Activated CD4-positive, alpha-beta T cell treated with anti-CD3 and anti-CD28 coated beads, Interleukin-2, amount 50 U/mL, for 4 hours (primary cell): ENCODE measurements at regions not wholly inside any gene's neighbourhood (a gene's known extent, or its start where the extent isn't known, plus 50 kb on each side); places are given as distances from the start of the nearest gene placed in this dataset.
"Not testable (repeated sequence)": the region's sequence is repeated elsewhere in the genome, so short reads cannot be mapped to it uniquely, and the experiment has no call there.

Experiments
- DNase-seq, 2 experiments: peaks; one replicate each; pipeline ENCODE4 v3.0.0-alpha.2; 2020

DNA sequence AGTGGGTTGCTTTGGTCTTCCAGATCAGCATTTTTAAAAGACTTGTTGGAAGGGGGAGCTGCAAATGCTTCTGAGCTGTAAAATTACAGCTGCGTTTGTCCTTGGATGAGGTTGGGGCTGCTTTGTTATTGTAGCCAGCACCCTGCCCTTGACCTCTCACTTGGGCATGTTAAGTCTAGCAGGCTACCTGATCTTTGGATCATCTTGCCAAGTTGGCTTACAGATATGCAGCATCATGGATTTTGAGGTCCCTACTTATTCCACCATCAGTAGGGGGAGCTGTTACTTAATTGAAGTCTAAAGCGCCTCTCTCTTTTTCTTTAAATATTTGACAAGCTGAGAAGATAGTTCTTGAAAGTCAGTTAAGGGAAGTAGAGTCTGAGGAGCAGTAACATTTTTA is 793.0 kb downstream of the MCTP2 start:
- DNase-seq, result no peak

DNA sequence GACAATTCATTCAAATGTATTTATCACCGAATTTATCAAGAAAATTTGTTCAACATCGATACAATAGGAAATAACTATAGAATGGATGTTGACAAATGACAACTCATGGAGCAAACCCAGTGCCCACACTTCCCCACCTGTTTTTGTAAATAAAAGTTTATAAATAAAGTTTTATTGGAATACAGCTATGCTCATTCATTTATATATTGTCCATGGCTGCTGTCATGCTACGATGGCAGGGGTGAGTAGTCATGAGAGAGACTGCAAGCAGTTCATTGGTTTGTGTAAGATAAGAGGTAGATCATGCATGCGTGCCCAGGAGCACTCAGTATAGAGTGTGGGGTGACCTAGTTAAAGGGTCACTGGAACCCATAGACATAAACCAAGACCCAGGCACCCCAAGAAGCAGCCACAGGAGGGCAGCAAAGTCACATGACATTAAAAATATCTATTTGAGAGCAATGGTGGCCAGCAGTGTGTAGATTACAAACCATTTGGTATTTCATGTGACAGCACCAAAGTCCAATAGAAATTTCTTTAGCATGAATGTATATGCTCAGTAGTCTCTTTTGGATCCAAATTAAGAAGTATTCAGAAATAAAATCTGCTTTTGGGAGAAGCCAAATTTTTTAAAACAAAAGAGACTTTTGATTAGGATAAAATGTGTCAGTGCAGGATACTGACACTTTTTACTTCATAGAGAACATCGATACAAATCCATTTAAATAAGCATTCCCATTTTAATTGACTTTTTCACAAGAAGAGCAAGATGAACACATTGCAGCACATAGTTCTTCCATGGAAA is 794.8 kb downstream of the MCTP2 start:
- DNase-seq, result no peak

DNA sequence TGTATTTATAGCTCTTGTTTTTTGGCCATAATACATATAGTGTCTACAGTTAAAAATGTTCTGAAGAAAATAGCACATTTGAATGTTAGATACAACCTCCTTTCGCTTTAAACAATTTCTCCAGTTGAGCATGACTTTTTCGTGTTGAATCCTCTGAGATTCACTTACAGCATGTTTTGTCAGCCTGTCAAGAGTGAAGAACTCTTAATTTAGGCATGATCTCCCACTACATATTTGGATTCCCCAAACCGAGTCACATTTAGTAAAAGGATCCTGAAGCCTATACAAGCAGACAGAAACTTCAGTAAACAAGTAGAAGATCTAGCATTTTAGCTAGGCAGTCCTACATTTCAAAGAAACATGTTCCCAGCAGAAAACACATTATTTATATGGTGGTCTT is 796.6 kb downstream of the MCTP2 start:
- DNase-seq, result no peak

DNA sequence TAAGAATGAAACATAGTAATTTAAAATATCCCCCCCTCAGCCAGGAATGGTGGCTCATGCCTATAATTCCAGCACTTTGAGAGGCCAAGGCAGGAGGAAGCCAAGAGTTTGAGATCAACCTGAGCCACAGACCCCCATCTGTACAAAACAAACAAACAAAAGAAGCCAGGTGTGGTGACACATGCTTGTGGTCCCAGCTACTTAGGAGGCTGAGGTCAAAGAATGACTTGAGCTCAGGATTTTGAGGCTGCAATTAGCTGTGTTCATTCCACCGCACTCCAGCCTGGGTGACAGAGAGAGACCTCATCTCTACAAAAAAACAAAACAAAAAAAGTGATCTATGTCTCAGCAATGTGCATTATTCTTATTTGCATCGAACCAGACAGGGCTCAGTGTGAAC is 800.8 kb downstream of the MCTP2 start:
- DNase-seq, result no peak

DNA sequence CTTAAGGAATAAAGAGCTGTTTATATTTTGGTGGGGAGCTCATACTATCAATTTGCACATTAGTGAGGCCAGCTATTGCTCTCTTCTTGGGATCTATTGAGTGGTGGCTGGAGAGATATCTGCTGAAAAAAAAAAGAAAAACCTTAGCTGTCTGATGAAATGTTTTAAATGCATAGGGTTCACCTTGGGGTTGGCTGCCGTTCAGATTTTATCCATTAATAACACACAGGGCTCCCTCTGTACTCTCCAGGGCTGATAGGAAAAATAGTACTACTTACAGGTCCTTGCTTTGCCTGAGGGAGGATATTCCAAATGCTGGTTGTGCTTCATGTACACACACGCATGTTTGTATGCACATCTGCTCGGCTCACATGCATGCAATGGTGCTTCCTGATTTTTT is 803.7 kb downstream of the MCTP2 start:
- no peak for DNase-seq

DNA sequence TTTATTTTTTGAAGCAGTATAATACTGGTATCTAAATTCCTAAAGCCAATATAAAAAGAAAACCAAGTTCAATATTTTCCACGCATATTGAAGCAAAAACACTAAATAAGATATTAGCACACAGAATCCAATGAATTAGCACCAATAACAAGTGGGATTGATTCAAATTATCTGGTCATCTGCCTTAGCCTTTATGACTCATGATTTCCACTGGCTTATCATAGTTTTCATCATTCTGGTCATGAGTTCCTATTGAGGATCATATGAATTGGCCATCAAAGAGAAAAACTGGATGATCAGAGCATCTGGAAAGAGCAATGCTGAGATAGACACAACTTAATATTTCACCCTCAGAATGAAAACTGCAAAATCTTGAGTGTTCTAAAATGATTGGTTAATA is 809.9 kb downstream of the MCTP2 start:
- no peak for DNase-seq

DNA sequence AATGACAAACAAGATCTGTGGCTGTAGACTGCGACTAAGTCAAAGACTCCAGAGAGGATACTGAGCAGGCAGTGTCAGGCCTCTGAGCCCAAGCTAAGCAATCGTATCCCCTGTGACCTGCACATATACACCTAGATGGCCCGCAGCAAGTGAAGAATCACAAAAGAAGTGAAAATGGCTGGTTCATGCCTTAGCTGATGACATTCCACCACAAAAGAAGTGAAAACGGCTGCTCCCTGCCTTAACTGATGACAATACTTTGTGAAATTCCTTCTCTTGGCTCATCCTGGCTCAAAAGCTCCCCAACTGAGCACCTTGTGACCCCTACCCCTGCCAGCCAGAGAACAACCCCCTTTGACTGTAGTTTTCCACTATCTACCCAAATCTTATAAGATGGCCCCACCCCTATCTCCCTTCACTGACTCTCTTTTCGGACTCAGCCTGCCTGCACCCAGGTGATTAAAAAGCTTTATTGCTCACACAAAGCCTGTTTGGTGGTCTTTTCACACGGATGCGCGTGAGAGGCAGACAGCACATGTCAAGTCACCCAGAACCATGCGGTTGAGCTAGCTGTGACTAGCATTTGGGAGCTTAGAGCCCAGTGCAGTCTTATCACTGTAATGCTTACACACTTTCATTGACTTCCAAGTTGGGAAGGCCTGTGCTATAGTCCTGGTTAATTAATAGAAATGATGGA is 812.0 kb downstream of the MCTP2 start:
- not testable (repeated sequence) for DNase-seq

DNA sequence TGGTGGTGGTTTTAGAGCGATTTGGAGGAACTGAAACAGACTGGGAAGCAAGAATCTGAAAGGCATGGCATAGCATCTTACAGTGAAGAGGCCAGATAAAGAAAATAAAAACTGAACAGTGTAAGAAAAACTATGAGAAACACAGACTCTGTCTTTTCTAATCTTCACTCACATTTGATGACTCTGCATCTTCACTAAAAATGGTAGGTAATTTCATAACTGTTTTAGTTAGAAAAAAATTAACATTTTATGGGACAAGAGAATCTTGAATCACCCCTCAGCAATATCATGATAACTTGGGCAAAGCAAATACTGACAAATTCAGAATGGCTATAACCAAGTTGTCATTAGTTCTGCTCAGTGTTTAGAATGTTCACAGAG is 812.6 kb downstream of the MCTP2 start:
- no peak for DNase-seq

DNA sequence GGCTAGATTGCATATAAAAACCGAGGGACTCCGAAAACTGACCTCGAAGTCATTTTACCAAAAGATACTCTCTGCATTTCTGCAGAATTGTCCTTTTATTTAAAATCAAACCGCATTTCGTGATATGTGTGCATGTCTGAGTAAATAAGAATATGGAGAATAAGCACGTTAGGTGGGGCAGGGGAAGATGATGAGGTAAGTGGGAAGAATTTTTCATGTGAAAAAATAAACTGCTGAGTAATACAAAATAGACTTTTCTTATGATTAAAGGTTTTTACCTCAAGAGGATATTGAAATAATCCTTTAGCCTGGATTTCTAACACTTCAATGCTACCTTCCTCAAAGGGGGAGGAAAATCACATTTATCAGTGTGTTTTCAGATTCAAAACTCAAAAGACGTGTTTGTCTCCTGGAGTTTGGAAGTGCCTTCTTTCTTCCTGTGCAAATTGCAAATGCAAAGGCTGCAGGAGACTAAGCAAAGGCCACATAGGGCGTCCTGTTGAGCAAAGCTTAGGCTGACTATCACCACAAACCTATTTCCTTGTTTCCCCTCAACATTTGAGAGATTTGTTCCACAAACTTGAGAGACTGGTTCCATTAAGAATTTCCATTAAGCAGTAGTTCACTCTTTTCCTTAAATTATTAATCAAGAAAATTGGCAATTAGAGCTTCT is 813.5 kb downstream of the MCTP2 start:
- DNase-seq, result no peak

DNA sequence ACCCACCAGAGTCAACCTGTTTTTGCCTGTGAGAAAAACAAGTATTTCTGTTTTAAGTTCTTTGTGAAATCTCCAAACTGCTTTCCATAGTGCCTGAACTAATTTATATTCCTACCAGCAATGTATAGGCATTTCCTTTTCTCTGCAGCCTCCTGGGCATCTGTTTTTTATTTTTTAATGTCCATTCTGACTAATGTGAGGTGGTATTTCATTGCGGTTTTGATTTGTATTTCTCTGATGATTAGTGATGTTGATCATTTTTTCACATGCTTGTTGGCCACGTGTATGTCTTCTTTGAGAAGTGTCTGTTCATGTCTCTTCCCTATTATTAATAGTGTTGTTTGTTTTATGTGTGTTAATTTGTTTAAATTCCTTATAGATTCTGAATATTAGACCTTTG is 820.5 kb downstream of the MCTP2 start:
- DNase-seq, result no peak

DNA sequence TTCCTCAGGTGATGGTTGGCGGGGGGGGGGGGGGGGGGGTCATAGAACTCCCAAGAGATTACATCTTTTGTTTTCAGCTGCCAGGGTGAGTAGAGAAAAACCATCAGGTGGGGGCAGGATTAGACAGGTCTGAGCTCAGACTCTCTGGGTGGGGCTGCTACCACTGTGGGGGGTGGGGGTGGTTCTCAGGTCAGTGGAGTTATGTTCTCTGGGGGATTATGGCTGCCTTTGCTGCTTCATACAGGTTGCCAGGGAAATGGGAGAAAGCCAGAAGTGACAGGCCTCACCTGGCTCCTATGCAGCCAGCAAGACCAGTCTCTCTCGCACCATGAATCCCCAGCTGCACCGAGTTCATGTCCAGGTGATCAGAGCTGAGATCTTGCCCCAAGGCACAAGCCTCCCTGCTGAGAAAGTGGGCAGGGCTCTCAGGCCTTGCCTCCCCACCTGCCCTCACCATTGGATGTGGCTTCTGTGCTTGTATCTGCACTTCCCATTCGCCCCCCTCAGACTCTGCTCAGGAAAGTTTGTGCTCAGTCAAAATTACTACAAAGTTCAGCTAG is 828.1 kb downstream of the MCTP2 start:
- DNase-seq, result no peak

DNA sequence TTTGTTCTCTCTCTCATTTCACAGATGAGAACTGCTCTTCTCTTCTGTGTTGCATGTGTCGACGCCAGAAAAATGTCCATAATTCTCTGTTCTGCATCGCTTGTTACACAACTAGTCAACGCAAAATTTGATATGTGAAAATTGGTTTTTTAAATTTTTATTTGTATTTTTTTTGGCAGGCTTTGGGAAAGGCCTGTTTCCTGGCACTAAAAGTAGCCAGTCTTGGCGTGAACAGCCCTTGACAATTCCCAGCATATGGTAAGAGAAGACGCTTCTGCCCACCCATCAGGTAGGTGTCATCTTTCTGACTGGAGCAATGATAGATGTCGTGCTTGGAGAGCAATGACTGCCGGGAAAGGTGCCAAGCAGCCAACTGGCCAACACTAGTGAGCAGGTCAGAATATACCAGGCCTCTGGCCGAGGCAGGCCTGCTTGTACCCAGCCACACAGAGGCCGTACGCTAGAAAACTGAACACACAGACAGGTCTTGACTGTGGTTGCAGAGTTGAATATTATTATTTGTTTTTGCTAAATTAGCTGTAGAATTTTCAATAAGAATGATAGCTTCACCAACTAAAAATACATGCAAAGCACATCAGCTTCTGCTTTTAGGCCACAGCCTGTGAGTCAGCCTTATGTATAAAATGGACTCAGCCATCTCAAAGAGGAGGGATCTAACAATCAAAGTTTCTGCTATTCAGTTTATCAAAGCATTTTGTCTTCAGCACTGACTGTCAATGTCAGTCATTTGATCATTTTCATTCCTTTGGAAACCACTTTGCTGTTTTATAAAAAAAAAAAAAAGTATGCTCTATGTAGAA is 837.5 kb downstream of the MCTP2 start:
- no peak for DNase-seq

DNA sequence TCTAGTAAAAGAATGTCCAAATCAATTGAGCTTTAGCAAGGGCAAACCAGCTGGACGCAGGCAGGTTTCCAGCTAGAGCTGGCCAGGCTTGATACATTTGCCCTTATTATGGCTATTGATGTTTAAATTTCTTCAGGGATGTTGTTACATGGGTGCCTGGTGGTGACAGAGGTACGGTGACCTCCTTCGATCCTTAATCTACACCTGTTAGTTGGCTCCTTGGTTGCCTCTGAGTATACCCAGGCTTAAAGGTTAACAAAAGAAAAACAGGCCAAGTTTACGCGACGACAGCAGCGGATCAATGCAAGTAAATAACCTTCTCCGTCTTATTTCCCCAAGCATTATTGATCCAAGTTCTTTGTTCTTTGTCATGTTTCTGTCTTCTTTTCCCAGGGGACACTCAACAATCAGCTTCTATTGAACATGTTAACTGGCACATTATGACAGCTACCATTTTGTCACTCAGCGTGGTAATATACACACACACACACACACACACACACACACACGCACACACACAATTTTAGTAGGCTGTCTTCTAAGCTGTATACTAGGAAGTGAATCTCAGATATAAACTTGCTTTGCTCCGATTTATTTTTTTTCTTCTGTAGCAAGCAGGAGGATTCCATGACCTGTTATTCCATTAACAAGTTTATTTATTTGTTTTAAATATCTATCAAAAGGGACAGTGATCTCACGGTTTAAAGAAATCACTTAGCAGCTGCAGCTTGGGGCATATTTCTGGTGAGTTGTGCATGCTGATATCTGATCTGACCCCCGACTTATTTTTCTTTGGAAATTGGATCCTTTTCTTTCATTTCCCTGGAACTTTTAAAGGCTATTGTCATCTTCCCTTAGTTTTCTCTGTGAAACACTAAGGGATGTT is 844.7 kb downstream of the MCTP2 start:
- DNase-seq, result no peak

DNA sequence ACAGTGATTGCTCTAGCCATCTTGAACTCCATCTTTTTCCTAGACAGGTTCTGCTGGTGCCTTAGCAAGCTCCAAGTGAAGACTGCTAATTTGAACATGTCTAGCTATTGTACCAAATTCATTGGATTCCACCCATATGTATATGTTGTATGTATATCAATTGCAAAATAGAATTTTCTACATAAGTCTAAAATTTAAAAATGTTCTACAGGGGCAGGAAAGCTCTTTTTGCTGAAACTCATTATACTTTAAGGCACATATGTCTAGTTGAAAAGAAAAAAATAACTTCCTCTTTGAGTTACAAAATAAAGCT is 845.3 kb downstream of the MCTP2 start:
- no peak for DNase-seq

DNA sequence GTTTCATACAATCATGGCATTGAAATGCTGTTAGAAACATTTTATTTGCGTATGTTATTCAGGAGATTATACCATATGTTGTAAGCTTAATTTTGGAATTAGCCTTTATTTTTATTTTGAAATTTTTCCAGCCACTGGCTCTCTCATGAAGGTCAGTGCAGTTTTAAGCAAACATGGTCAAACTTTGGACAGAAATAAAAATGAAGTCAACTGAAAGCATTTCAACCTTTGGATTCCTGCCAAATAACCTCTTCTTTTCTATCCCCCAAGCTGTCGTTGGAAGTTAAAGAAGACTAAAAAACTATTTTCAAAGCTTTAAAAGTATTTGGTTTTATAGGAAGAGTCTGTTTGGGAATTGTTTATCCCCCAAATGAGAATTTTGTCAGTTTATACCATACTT is 846.6 kb downstream of the MCTP2 start:
- DNase-seq, result no peak

DNA sequence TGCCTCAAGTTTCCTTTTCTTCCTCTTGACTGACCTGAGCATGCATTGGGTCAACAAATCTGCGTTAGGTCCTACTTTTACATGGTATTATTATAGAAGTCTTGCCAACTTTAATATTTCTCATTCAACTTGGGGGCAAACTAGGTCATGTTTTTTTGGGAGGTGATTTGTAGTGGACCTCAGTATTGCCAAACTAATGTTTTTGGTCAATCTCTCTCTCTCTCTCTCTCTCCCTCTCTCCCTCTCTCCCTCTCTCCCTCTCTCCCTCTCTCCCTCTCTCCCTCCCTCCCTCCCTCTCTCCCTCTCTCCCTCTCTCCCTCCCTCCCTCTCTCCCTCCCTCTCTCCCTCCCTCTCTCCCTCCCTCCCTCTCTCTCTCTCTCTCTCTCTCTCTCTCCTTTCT is 848.9 kb downstream of the MCTP2 start:
- DNase-seq, result not testable (repeated sequence)

DNA sequence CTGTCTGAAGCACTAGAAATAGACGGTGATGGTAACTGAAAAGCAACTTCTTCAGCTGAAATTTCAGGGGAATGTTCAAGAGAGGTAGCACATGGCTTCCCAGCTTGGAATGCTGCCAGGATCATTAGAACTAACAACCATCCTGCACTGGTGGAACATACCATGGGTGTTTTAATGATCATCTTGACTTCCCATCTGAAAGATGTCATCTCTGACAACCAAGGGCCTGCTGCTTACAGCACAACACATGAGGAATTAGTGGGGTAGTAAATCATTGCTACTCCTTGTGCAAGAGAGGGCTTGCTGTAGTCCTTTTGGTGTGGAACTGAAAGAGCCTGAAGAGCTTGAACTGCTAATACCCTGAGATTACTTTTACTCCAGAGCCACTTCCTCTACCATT is 853.7 kb downstream of the MCTP2 start:
- DNase-seq, result no peak

DNA sequence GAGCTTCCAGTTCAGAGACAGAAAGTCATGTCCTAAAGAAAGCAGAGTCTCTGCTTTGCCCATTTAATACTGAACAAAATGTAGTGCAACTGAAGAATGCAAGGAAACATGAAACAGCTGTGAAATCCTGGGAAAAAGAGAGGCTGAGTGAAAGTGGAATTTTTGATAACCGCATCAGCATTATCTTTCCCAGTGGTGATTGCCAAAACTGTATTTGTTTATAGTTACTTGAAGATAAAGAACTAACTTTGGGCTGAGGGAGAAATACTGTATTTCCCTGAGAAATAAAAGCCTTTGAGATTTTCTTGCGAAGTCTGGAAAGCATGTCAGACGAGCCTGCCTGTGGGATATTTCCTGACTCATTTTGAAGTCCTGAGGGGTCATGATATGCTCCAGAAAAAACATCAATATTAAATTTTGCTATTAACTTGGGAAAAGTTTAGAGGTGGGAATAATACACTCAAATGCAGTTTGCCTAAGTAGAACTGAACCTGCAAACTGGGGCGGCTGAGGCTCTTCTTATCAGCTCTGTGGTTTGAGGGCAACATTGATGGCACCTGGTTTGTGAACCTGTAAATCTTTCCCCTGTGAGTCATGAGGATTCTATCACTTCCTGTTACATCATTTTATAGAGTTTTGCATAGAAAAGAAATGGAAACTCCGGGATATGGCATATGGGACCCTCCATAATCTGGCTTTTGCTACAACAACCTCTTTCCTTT is 855.3 kb downstream of the MCTP2 start:
- DNase-seq, result no peak

DNA sequence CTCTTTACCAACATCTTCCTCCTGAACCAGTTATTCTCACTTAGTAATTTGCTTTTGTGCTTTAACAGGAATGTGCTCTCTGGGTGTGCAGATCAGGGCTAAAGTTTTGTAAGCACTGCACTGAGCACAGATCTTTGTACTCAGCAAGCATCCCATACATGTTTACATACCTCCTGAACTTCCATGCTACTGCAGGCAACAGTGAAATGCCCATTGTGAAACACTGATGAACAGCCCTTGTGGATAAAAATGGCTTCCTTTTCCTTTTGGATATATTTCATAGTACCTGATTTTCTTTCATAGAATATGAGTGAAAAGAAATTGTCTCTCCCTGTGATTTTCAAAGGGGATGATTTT is 855.9 kb downstream of the MCTP2 start:
- no peak for DNase-seq

DNA sequence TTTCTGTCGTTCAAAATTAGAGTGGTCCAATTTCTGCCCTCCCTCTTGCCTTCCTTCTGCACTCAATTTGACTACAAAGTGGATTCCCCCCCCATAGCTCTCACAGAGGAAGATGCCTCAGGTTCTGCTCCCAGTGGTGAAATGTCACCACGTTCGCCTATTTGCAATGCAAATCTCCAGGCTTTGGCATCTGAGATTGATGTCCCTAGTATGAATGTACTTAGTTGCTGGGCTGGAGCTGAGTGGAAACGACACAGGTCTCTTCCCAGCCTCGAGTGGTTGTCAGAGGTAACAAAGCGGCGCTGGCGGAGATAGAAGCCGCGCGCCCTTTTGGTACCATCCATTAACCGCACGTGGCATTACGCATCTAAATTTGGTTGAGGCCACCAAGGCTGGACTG is 860.1 kb downstream of the MCTP2 start:
- no peak for DNase-seq

DNA sequence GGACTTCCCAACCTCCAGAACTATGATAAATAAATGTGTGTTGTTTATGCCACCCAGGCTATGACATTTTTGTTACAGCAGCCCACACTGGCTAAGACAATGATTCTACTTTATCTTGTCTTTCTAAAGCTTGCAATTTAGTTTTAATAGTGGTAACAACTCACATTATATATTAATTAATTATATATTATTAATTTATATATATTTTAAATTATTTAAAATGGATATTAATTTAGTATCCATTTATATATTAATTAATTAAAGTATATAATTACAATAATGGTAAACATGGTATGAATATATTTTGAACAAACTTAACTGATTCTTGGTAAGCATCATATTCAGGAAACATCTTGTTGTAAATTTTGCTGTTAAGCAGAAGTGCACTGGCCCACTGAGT is 863.9 kb downstream of the MCTP2 start:
- no peak for DNase-seq
